H4 (cell line): ENCODE measurements at regions not wholly inside any gene's neighbourhood (a gene's known extent, or its start where the extent isn't known, plus 50 kb on each side); places are given as distances from the start of the nearest gene placed in this dataset.
"Not testable (repeated sequence)": the region's sequence is repeated elsewhere in the genome, so short reads cannot be mapped to it uniquely, and the experiment has no call there.

Experiments used
- DNase-seq: peaks from one replicate; pipeline ENCODE4 v3.0.0-alpha.2; 2015; ENCODE audit warnings: low spot score

DNA sequence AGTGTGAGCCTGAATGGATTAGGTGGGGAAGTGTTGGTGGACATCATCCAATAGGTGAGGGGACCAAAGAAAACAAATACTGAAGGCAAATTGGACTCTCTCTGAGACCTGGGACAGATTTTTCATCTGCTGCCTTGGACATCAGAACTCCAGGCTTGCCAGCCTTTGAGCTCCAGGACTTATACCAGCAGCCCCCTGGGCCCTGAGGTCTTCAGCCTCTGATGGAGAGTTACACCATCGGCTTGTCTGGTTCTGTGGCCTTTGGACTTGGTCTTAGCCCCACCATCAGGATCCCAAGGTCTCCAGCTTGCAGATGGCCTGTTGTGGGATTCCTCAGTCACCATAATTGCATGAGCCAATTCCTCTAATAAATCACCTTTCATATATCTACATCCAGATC is 80.8 kb upstream of the SLC8A3 start:
- no peak for DNase-seq

DNA sequence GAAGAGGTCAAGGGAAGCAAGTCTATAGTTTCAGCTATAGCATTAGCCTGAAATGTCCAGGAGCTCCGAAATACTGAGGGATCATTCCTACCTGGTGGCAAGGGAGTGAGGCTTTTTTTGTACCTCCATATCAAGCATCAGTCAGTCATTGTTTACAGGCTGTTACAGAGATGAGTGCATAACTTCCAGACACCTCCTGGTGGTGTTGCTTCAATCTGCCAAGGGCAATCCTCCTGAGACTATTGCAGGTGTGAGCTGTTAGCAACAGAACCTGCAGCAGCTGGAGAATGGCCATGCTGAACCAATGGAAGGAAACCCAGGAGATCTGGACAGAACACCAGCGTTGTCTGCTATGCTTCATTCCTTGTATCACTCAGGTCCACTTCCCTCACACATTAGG is 80.0 kb upstream of the SLC8A3 start:
- DNase-seq: no peak

DNA sequence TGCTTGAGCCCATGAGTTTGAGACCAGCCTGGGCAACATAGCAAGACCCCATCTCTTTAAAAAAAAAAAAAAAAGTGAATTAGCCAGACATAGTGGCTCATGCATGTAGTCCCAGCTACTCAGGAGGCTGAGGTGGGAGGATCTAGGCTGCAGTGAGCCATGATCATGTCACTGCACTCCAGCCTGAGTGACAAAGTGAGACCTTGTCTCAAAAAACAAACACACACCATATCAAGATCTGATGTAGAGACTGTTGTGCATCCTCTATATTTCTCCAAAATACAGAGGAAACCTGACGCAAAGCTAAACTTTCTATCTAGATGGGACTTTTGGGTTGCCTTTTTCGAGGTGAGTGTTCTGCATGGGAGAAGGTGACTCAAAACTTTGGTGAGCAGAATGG is 77.4 kb upstream of the SLC8A3 start:
- DNase-seq: no peak

DNA sequence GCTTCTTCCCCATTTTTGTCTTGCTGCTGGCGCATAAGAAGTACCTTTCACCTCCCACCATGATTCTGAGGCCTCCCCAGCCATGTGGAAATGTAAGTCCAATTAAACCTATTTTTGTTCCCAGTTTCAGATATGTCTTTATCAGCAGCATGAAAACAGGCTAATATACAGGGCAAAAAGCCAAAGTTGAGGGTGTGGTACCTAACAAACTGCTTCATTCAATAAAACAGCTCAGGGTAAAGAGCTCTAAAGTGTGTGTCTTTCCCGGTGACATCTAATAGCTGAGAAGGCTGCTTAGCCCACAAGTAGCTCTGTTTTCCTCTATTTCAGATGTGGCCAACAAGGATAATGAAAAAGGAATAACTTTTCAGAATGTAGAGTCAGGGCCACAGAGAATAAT is 76.7 kb upstream of the SLC8A3 start:
- DNase-seq: no peak

DNA sequence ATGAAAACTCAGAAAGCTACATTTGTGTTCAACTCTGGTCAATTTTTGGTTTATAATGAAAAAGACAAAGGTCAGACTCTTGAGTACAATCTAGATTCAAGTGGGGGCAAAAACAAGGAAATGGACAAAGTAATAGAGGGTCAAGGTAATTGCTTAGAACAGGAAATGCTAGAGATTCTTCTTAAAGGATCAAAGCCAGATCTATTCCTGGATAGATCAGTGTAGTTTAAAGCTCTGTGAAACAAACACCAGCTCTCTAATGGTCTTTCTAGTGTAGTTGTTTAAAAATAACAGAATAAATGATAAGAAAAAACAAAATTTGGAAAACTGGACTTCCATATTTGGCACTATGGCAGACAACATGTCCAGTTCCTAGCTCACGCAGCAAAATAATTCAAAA is 70.7 kb upstream of the SLC8A3 start:
- DNase-seq: no peak

DNA sequence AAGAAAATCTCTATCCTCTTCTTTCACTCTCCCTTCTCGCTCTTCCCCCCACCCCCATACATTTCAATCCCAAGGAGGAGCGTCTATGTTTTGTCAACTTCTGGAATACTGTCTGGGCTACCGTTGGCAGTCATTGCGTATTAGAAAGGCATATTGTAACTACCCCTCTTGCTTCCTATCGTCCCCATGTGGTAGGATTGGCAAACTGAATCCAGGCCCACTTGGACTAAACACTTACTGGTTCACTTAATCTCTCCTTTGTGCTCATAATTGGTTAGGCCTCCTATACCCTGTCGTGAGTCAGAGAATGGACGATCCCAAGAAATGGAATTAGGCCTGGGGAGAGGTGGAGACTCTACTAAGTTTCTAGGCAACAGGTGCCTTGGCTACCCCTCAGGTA is 68.8 kb upstream of the SLC8A3 start:
- DNase-seq: no peak

DNA sequence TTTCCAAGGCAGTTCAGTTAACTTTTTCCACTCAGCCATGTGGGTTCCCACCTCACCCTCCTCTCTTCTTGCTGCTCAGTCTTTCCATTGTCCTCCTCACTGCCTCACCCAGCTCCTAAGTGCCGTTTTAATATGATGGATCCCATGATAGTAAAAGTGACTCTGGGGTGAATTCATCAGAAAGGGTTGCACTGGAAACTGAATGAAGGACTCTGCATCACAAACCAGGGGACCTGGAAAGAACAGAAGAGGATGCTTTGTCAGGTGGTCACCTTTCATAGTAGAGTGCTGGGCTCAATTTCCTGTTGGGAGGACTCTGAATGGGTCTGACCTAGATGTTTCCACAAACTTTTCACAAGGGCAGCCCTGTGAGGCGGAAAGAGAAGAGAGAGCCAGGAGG is 67.8 kb upstream of the SLC8A3 start:
- no peak for DNase-seq

DNA sequence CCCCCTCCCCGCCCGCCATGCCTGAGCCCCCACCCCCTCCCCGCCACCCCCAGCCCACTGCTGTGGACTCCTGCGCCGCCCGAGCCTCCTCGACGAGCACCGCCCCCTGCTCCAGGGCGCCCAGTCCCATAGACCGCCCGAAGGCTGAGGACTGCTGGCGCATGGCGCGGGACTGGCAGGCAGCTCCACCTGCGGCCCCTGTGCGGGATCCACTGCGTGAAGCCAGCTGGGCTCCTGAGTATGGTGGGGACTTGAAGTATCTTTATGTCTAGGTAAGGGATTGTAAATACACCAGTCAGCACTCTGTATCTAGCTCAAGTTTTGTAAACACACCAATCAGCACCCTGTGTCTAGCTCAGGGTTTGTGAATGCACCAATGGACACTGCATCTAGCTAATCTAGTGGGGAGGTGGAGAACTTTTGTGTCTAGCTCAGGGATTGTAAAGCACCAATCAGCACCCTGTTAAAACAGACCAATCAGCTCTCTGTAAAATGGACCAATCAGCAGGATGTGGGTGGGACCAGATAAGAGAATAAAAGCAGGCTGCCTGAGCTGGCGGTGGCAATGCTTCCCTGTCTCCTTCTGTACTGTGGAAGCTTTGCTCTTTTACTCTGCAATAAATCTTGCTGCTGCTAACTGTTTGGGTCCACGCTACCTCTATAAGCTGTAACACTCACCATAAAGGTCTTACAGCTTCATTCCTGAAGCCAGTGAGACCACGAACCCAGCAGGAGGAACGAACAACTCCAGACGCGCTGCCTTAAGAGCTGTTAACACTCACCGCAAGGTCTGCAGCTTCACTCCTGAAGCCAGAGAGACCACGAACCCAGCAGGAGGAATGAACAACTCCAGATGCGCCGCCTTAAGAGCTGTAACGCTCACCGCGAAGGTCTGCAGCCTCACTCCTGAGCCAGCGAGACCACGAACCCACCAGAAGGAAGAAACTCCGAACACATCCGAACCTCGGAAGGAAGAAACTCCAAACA is 66.6 kb upstream of the SLC8A3 start:
- peak; percentile 18 for DNase-seq

DNA sequence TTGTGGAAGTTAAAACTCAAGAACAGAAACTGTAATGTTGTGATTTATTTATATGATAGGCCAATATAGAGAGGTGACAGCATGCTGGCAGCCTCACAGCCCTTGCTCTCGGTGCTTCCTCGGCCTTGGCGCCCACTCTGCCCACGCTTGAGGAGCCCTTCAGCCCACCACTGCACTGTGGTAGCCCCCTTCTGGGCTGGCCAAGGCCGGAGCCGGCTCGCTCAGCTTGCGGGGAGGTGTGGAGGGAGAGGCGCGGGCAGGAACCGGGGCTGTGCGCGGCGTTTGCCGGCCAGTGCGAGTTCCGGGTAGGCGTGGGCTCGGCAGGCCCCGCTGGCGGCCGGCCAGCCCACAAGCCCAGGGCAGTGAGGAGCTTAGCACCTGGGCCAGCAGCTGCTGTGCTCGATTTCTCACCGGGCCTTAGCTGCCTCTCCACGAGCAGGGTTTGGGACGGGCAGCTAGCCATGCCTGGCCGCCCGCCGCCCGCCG is 65.8 kb upstream of the SLC8A3 start:
- DNase-seq: peak; percentile 44

DNA sequence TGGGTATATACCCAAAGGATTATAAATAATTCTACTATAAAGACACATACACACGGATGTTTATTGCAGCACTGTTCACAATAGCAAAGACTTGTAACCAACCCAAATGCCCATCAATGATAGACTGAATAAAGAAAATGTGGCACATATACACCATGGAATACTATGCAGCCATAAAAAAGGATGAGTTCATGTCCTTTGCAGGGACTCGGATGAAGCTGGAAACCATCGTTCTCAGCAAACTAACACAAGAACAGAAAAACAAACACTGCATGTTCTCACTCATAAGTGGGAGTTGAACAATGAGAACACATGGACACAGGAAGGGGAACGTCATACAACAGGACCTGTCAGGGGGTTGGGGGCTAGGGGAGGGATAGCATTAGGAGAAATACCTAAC is 64.8 kb upstream of the SLC8A3 start:
- not testable (repeated sequence) for DNase-seq

DNA sequence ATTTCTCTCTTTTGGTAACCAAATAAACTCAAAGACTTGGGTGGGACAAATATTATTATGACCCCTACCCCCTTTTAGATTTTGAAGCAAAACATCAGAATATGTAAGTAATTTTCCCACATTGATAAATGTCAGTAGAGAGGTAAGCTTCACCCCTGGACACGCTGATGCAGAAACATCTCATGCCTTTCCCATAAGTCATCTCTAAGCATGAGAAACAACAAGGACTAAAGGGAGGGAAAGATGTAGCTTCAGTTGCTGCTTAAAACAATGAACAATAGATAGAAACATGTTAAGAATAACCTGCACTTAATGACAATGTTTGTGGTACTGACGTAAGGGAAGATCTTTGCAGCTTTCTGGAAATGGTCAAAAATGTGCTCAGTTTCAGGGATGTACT is 56.3 kb upstream of the SLC8A3 start:
- no peak for DNase-seq

DNA sequence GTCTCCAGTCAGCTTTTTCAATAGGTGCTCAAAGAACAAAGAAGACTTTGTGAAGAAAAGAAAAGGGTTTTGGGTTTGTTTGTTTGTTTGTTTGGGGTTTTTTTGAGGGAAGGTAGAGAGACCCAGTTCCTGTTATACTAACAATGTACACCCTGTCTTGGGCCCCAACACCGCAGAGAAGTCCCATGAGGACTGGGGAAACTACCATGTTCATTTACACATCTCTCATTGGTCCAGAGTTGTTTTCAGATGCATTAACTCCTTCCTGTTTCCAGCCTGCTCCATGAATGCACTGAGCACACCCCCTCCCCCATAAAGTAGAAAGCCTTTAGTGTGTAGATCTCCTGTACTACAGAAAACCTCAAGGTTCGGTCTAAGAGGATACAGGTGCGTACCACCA is 51.1 kb upstream of the SLC8A3 start:
- no peak for DNase-seq

DNA sequence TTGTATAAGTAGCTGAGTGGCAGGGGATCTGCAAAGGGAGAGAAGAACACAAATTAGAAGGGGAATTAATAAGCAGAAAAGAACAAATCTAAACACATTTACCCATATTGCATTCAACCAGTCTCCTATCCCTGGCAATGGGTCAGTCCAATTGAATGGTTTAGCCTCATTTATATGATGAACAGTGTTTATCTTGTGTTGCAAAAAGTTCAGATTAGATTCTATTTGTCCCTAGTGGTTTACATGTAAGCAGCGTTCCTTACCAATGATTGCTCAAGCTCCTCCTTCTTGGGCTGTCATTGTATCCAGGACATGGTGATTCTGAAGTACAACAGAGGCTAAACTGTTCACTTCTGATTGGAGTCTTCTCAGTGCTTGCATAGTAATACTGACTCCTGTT is 49.9 kb upstream of the SLC8A3 start:
- not testable (repeated sequence) for DNase-seq
